ENCODE measurements at regions not wholly inside any gene's neighbourhood (a gene's known extent, or its start where the extent isn't known, plus 50 kb on each side); places are given as distances from the start of the nearest gene placed in this dataset.

DNA sequence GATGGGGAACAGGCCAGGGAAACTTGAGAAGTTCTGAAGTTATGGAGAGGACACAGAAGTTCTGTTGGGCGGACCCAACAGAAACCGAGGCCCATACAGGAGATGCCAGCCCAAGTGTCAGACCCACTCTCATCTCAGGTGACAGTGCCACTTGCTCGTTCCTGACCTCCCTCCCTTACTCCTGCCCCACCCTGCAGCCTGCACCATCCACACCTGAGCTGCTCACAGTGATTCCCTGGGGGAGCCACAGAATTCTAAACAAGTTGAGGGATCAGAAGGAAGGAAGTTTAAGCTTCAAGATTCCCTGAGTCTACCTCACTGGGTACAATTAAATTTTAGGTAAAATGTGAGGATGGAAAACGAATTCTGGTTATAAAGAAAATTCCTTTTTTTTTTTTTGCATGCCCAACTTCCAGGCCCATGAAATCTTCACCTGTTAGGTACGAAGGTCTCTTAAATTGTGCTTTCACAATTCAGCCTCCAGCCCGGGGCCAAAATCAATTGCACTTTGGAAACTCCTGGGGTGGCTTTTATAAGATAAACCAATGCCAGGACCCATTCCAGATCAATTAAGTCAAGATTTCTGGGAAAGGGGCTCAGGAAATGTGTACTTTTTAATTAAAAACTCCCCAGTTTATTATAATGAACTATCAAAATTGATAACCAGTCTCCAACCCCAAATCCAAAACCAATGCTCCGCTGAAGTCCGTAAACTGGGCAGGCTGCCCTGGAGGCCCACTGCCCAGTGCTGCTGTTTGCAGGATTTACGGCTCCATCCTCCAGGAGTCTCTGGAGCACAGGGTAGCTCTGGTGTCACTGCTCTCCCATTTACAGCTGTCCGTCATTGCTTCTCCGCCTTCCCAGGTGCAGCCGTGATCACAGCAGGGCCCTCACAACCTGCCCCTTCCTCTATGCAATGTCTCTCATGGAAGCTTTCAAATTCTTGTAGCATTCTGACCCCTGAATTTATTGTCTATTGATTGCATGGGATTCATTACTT lies 643.5 kb downstream of the UQCRFS1 start:
- DNase-seq (no peak), ATAC-seq (ENCODE audit: low read depth) (no peak)
- intact Hi-C loops (cut with micrococcal nuclease) = no loop called here
- POLR2A ChIA-PET = no interaction called here
- Mint-ChIP-seq H3K9me3 (peaks cover 6% of the 10 kb centered on the region), H3K36me3 (ENCODE audit: low read depth) (no peaks in the 10 kb centered on the region), H3K27ac (no peak overlapping the region), H3K4me3 (no peak overlapping the region), H3K27me3 (no peaks in the 10 kb centered on the region), H3K4me1 (no peaks in the 10 kb centered on the region)
- CTCF ChIA-PET = no interaction called here
- TF ChIP-seq, protein P1, sequence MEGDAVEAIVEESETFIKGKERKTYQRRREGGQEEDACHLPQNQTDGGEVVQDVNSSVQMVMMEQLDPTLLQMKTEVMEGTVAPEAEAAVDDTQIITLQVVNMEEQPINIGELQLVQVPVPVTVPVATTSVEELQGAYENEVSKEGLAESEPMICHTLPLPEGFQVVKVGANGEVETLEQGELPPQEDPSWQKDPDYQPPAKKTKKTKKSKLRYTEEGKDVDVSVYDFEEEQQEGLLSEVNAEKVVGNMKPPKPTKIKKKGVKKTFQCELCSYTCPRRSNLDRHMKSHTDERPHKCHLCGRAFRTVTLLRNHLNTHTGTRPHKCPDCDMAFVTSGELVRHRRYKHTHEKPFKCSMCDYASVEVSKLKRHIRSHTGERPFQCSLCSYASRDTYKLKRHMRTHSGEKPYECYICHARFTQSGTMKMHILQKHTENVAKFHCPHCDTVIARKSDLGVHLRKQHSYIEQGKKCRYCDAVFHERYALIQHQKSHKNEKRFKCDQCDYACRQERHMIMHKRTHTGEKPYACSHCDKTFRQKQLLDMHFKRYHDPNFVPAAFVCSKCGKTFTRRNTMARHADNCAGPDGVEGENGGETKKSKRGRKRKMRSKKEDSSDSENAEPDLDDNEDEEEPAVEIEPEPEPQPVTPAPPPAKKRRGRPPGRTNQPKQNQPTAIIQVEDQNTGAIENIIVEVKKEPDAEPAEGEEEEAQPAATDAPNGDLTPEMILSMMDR (IDR thresholded peaks at IDR 0.05) = no peak

DNA sequence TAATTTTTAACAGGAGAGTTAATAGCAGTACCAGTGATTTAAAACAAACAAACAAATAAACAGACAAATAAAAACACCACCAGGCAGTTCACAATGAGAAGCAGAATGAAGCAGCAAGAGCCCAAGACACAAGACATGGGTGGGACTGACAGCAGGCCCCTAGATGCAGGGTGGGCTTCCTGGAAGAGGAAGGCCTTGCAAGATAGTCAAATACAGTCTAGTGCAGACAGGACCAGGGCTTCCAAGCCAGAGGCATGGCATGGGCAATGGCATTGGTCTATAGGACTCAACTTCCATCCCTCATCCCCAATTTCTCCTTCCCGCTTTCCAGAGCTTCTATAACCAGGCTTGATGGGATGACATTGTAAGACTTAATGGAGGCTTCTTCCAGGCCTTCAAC lies 645.1 kb downstream of the UQCRFS1 start:
- TF ChIP-seq, protein P1 (IDR thresholded peaks at IDR 0.05) = no peak
- H3K27me3 Mint-ChIP-seq = no peaks in the 10 kb centered on the region
- no peak overlapping the region for H3K4me3 Mint-ChIP-seq
- no peaks in the 10 kb centered on the region for H3K4me1 Mint-ChIP-seq
- H3K27ac Mint-ChIP-seq = no peak overlapping the region
- ATAC-seq (ENCODE audit: low read depth) = no peak
- CTCF ChIA-PET = no interaction called here
- peaks cover 13% of the 10 kb centered on the region for H3K9me3 Mint-ChIP-seq
- DNase-seq = no peak
- no peaks in the 10 kb centered on the region for H3K36me3 Mint-ChIP-seq (ENCODE audit: low read depth)
- POLR2A ChIA-PET = no interaction called here
- intact Hi-C loops (cut with micrococcal nuclease) = no loop called here

DNA sequence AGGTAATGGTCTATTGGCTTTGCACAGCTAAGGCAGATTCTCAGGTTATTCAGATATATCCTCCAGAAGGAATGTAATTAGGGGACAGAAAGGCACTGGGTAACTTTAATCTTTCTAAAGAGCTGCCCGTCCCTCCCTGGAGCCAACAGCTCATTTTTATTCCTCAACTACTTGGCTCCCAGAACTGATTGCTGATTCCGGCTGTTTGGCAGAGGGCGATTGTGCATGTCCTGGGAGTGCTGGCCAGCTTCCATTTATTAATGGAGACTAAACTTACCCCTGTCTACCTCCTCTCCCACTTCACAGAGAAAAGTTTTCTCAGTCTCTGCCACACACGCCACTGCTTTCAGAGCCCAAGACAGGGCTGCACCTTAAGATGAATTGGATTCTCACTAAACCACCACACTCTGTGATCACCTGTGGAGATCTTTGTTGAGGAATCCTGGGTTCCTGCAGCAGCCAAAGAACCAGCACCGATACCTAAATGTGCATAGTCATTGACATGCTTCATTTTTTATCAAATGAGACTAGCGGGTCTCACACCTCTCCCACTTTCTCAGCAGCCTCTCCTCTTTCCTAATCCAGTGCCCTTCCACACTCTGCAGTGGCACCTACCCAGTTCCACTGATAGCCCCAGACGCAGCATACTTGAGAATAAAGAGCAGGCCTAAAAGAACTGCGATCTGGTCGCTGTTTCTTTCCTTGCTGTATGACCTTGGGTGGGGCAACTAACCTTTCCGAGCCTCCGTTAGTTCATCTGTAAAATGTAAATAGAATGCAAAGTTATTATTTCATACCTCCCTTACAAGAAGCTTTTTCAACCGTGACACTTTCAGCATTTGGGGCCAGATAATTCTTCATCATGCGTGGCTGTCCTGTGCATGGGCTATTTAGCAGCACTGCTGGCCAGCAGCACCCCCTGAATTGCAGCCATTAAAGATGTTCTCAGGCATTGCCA lies 648.7 kb downstream of the UQCRFS1 start:
- Mint-ChIP-seq H3K9me3 (peaks cover 8% of the 10 kb centered on the region), H3K36me3 (ENCODE audit: low read depth) (no peaks in the 10 kb centered on the region), H3K27ac (no peak overlapping the region), H3K4me1 (no peaks in the 10 kb centered on the region), H3K4me3 (no peak overlapping the region), H3K27me3 (no peaks in the 10 kb centered on the region)
- ATAC-seq (ENCODE audit: low read depth) = no peak
- POLR2A ChIA-PET = no interaction called here
- DNase-seq = no peak
- TF ChIP-seq, protein P1 (IDR thresholded peaks at IDR 0.05) = no peak
- CTCF ChIA-PET = no interaction called here
- intact Hi-C loops (cut with micrococcal nuclease) = no loop called here

DNA sequence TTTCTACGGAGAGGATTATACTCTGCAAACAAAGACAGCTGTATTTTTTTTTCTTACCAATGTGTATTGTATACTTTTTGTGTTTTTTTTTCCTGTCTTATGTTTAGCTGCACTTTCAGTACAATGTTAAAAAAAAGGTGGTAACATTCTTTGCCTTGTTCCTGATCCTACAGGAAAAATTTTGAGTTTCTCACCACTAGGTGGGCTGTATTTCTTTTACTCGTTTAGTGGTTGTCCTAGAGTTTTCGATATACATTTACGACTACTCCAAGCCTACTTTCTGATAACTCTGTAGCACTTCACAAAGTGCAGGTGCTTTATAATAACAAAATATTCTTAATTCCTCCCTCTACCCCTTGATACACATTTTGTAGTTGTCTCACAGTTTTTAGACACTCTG lies 652.2 kb downstream of the UQCRFS1 start:
- Mint-ChIP-seq H3K27me3 (no peaks in the 10 kb centered on the region), H3K36me3 (ENCODE audit: low read depth) (no peaks in the 10 kb centered on the region), H3K9me3 (peaks cover 8% of the 10 kb centered on the region), H3K27ac (no peak overlapping the region), H3K4me1 (no peaks in the 10 kb centered on the region), H3K4me3 (no peak overlapping the region)
- ChIA-PET CTCF (no interaction called here), POLR2A (no interaction called here)
- intact Hi-C loops (cut with micrococcal nuclease) = no loop called here
- DNase-seq (no peak), ATAC-seq (ENCODE audit: low read depth) (no peak)
- TF ChIP-seq, protein P1 (IDR thresholded peaks at IDR 0.05) = no peak

DNA sequence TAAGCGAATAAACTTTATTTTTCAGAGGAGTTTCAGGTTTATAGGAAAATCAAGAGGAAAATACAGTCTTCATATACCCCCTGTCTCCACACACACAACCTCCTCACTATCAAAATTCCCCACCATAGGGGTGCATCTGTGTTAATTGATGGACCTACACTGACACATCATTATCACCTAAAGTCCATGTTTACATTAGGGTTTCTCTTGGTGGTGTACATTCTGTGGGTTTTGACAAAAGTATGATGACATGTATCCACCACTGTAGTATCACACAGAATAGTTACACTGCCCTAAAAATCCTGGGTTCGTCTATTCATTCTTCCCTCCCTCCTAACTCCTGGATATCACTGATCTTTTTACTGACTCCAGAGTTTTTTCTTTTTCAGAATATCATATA lies 654.2 kb downstream of the UQCRFS1 start:
- TF ChIP-seq, protein P1 (IDR thresholded peaks at IDR 0.05) = no peak
- intact Hi-C loops (cut with micrococcal nuclease) = no loop called here
- CTCF ChIA-PET = no interaction called here
- POLR2A ChIA-PET = no interaction called here
- Mint-ChIP-seq H3K36me3 (ENCODE audit: low read depth) (no peaks in the 10 kb centered on the region), H3K4me3 (no peak overlapping the region), H3K27me3 (no peaks in the 10 kb centered on the region), H3K9me3 (peaks cover 7% of the 10 kb centered on the region), H3K4me1 (no peaks in the 10 kb centered on the region), H3K27ac (no peak overlapping the region)
- ATAC-seq (ENCODE audit: low read depth) = no peak
- no peak for DNase-seq
